ENCODE measurements at regions not wholly inside any gene's neighbourhood (a gene's known extent, or its start where the extent isn't known, plus 50 kb on each side); places are given as distances from the start of the nearest gene placed in this dataset.

GRCh38 chr16:73617738-73618137 lies 569.8 kb upstream of the ZFHX3 start:
- peaks cover 4% of the 10 kb centered on the region for H3K4me1 Mint-ChIP-seq
- no peak overlapping the region for H3K4me3 ChIP-seq (ENCODE audit: low read length)
- no peak overlapping the region for H3K27ac ChIP-seq (ENCODE audit: low read depth, low read length)
- H3K4me1 ChIP-seq (ENCODE audit: control insufficient read depth, insufficient read depth, low read length): no peaks in the 10 kb centered on the region
- H3K9me3 ChIP-seq (ENCODE audit: control insufficient read depth, low read length): no peaks in the 10 kb centered on the region
- no peaks in the 10 kb centered on the region for H3K9me3 Mint-ChIP-seq
- H3K36me3 ChIP-seq (ENCODE audit: control insufficient read depth, insufficient read depth, low read length): no peaks in the 10 kb centered on the region
- H3K4me3 Mint-ChIP-seq: no peak overlapping the region
- no peak for DNase-seq
- H3K27me3 ChIP-seq (ENCODE audit: control insufficient read depth, insufficient read depth, low read length, poor library complexity, severe bottlenecking): no peaks in the 10 kb centered on the region
- H3K27me3 Mint-ChIP-seq (ENCODE audit: insufficient read depth): no peaks in the 10 kb centered on the region
- no peak overlapping the region for H3K9ac ChIP-seq (ENCODE audit: extremely low read depth, low read length, poor library complexity, severe bottlenecking)
- no peaks in the 10 kb centered on the region for H3K36me3 Mint-ChIP-seq (ENCODE audit: low read depth)
- 87 to 100% methylated on average over 2 to 4 of the region's 4 CpGs for WGBS, 2 experiments (ENCODE audit: insufficient coverage in 1 of 2, insufficient read length in 1 of 2)
- no peak overlapping the region for H3K27ac Mint-ChIP-seq
- TF ChIP-seq CTCF (conservative IDR thresholded peaks at IDR 0.05): no peak

GRCh38 chr16:73616770-73617169 lies 568.8 kb upstream of the ZFHX3 start:
- Histone ChIP-seq H3K4me1 (ENCODE audit: control insufficient read depth, insufficient read depth, low read length) (no peaks in the 10 kb centered on the region), H3K27me3 (ENCODE audit: control insufficient read depth, insufficient read depth, low read length, poor library complexity, severe bottlenecking) (no peaks in the 10 kb centered on the region), H3K27ac (ENCODE audit: low read depth, low read length) (no peak overlapping the region), H3K9ac (ENCODE audit: extremely low read depth, low read length, poor library complexity, severe bottlenecking) (no peak overlapping the region), H3K9me3 (ENCODE audit: control insufficient read depth, low read length) (no peaks in the 10 kb centered on the region), H3K4me3 (ENCODE audit: low read length) (no peak overlapping the region), H3K36me3 (ENCODE audit: control insufficient read depth, insufficient read depth, low read length) (no peaks in the 10 kb centered on the region)
- no peak overlapping the region for H3K4me3 Mint-ChIP-seq
- no peak for DNase-seq
- H3K9me3 Mint-ChIP-seq: no peaks in the 10 kb centered on the region
- no peak for TF ChIP-seq CTCF (conservative IDR thresholded peaks at IDR 0.05)
- peaks cover 9% of the 10 kb centered on the region for H3K4me1 Mint-ChIP-seq
- H3K27ac Mint-ChIP-seq: no peak overlapping the region
- H3K27me3 Mint-ChIP-seq (ENCODE audit: insufficient read depth): no peaks in the 10 kb centered on the region
- H3K36me3 Mint-ChIP-seq (ENCODE audit: low read depth): no peaks in the 10 kb centered on the region
- 83 to 92% methylated on average over 4 to 6 of the region's 6 CpGs for WGBS, 2 experiments (ENCODE audit: insufficient coverage in 1 of 2, insufficient read length in 1 of 2)

GRCh38 chr16:73616166-73616753 lies 568.3 kb upstream of the ZFHX3 start:
- no peak for DNase-seq
- H3K4me1 ChIP-seq (ENCODE audit: control insufficient read depth, insufficient read depth, low read length): no peaks in the 10 kb centered on the region
- H3K27me3 Mint-ChIP-seq (ENCODE audit: insufficient read depth): no peaks in the 10 kb centered on the region

More at GRCh38 chr16:73616166-73616753, 568.3 kb upstream of the ZFHX3 start:
- no peaks in the 10 kb centered on the region for H3K9me3 Mint-ChIP-seq
- no peaks in the 10 kb centered on the region for H3K9me3 ChIP-seq (ENCODE audit: control insufficient read depth, low read length)
- no peaks in the 10 kb centered on the region for H3K36me3 ChIP-seq (ENCODE audit: control insufficient read depth, insufficient read depth, low read length)
- peaks cover 10% of the 10 kb centered on the region for H3K4me1 Mint-ChIP-seq
- H3K4me3 ChIP-seq (ENCODE audit: low read length): no peak overlapping the region
- no peak for TF ChIP-seq CTCF (conservative IDR thresholded peaks at IDR 0.05)
- no peaks in the 10 kb centered on the region for H3K27me3 ChIP-seq (ENCODE audit: control insufficient read depth, insufficient read depth, low read length, poor library complexity, severe bottlenecking)
- no peak overlapping the region for H3K27ac Mint-ChIP-seq
- no peak overlapping the region for H3K9ac ChIP-seq (ENCODE audit: extremely low read depth, low read length, poor library complexity, severe bottlenecking)
- H3K4me3 Mint-ChIP-seq: no peak overlapping the region
- 91 to 97% methylated on average over 3 to 5 of the region's 5 CpGs for whole genome bisulfite sequencing, 2 experiments (ENCODE audit: insufficient coverage in 1 of 2, insufficient read length in 1 of 2)
- no peak overlapping the region for H3K27ac ChIP-seq (ENCODE audit: low read depth, low read length)
- H3K36me3 Mint-ChIP-seq (ENCODE audit: low read depth): no peaks in the 10 kb centered on the region

All from endodermal cell (in vitro differentiated cells).